ENCODE measurements at regions not wholly inside any gene's neighbourhood (a gene's known extent, or its start where the extent isn't known, plus 50 kb on each side); places are given as distances from the start of the nearest gene placed in this dataset.

DNA sequence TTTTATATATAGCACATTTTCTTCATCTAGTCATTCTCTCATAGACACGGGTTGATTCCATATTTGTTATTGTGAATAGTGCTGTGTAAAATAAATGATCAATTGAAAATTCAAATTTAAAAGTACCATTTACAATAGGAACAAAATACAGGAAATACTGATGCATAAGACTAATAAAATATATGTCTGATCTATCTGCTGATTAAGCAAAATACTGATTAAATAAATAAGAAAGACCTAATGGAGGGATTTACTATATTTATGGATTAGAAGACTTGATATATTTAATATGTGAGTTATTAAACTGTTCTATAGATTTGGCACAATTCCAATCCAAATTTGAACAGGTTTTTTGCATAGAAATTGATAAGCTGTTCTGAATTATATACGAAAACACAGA is 1044.8 kb upstream of the ADGRL2 start:
- no peak for DNase-seq (ENCODE audit: low spot score)
- ATAC-seq (ENCODE audit: insufficient number of reproducible peaks, low FRiP score, low read depth) = no peak
- Histone ChIP-seq H3K4me1 (ENCODE audit: control insufficient read depth in 1 of 2, low read depth in 2 of 2) (no peaks in the 10 kb centered on the region), H3K36me3 (no peaks in the 10 kb centered on the region), H3K27me3 (replicated peaks; ENCODE audit: insufficient read depth) (no peaks in the 10 kb centered on the region), H3K27ac (no peak overlapping the region), H3K9me3 (peaks cover 4% of the 10 kb centered on the region), H3K4me3 (no peak overlapping the region)
- TF ChIP-seq, protein P1, sequence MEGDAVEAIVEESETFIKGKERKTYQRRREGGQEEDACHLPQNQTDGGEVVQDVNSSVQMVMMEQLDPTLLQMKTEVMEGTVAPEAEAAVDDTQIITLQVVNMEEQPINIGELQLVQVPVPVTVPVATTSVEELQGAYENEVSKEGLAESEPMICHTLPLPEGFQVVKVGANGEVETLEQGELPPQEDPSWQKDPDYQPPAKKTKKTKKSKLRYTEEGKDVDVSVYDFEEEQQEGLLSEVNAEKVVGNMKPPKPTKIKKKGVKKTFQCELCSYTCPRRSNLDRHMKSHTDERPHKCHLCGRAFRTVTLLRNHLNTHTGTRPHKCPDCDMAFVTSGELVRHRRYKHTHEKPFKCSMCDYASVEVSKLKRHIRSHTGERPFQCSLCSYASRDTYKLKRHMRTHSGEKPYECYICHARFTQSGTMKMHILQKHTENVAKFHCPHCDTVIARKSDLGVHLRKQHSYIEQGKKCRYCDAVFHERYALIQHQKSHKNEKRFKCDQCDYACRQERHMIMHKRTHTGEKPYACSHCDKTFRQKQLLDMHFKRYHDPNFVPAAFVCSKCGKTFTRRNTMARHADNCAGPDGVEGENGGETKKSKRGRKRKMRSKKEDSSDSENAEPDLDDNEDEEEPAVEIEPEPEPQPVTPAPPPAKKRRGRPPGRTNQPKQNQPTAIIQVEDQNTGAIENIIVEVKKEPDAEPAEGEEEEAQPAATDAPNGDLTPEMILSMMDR (IDR thresholded peaks at IDR 0.05) = no peak

DNA sequence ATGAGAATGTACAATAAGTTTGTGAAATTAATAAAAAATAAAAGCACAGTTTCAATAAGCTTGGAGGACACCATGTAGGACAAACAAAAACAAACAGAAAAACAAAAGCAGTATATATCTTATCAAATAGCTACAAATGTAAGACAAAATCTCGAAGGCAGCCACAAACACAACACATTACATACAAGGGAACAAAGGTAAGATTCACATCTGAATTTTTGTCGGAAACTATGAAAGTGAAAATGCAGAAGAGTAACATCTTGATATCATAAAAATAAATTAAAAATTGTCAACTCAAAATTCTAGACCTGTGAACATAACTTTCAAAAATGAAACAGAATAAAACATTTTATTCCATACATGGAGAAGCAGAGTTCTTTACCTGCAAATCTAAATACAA is 1049.5 kb upstream of the ADGRL2 start:
- TF ChIP-seq, protein P1 (IDR thresholded peaks at IDR 0.05) = no peak
- Histone ChIP-seq H3K36me3 (no peaks in the 10 kb centered on the region), H3K27ac (no peak overlapping the region), H3K9me3 (peaks cover 4% of the 10 kb centered on the region), H3K4me3 (no peak overlapping the region), H3K27me3 (replicated peaks; ENCODE audit: insufficient read depth) (no peaks in the 10 kb centered on the region), H3K4me1 (ENCODE audit: control insufficient read depth in 1 of 2, low read depth in 2 of 2) (no peaks in the 10 kb centered on the region)
- no peak for ATAC-seq (ENCODE audit: insufficient number of reproducible peaks, low FRiP score, low read depth)
- no peak for DNase-seq (ENCODE audit: low spot score)

DNA sequence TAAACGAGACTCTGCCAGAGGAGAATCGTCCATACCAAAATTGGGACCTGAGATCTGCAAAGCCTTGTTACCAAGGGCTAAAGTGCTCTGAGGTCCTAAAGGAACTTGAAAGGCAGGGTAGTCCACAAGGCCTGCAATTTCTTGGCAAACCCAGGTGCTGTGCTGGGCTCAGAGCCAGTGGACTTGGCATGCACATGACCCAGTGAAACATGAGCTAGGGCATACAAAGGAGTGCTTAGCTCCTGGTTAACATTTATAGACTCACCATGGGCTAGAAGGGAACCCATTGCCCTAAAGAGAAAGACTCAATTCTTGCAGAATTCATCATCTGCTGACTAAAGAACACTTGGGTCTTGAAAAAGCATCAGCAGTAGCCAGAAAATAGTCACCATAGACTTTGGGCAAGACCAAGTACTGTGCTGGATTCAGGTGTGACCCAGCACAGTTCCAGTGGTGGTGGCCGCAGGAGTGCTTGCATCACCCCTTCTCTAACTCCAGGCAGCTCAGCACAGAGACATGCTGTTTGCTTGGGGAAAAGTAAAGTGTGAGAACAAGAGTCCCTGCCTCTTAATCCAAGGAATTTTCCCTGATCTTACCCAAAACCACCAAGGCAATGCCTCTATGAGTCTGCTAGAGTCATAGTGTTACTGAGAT is 1069.4 kb upstream of the ADGRL2 start:
- Histone ChIP-seq H3K9me3 (no peaks in the 10 kb centered on the region), H3K4me3 (no peak overlapping the region), H3K27me3 (replicated peaks; ENCODE audit: insufficient read depth) (no peaks in the 10 kb centered on the region), H3K4me1 (ENCODE audit: control insufficient read depth in 1 of 2, low read depth in 2 of 2) (no peaks in the 10 kb centered on the region), H3K36me3 (no peaks in the 10 kb centered on the region), H3K27ac (no peak overlapping the region)
- DNase-seq (ENCODE audit: low spot score) = no peak
- TF ChIP-seq, protein P1 (IDR thresholded peaks at IDR 0.05) = no peak
- ATAC-seq (ENCODE audit: insufficient number of reproducible peaks, low FRiP score, low read depth) = no peak

DNA sequence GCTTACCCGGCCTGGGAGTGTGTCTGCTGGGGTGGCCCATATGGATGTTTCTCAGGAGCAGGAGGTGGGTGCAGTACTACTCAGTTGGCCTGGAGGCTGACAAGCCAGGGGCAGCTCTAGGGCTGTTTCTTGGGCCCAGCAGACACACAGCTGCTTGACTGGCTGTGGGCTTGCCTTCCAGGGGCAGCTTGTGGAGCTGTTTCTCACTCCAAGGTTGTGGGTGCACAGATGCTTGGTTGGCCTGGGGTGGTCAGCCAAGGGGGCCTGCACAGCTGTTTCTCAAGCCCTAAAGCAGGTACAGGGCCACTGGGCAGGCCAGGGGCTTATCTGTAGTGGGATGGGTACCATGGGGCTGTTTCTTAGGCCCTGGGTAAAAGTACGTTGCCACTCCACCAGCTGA is 1078.1 kb upstream of the ADGRL2 start:
- Histone ChIP-seq H3K36me3 (no peaks in the 10 kb centered on the region), H3K4me1 (ENCODE audit: control insufficient read depth in 1 of 2, low read depth in 2 of 2) (no peaks in the 10 kb centered on the region), H3K27me3 (replicated peaks; ENCODE audit: insufficient read depth) (no peaks in the 10 kb centered on the region), H3K27ac (no peak overlapping the region), H3K4me3 (no peak overlapping the region), H3K9me3 (no peaks in the 10 kb centered on the region)
- ATAC-seq (ENCODE audit: insufficient number of reproducible peaks, low FRiP score, low read depth) (no peak), DNase-seq (ENCODE audit: low spot score) (no peak)
- TF ChIP-seq, protein P1 (IDR thresholded peaks at IDR 0.05) = no peak

DNA sequence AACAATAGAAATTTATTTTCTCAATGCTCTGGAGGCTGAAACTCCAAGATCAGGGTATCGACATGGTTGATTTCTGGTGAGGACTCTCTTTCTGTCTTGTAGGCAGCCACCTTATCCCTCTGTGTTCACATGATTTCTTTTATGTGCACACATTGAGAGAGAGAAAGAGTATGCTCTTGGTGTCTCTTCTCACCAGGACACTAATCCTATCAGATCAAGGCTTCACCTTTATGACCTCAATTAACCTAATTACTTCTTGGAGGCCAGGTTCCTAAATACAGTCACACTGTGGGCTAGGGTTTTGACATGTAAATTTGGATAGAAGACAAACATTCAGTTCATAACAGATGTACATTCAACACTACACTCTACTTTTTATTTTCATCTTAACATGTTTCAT is 1094.2 kb upstream of the ADGRL2 start:
- DNase-seq (ENCODE audit: low spot score) (no peak), ATAC-seq (ENCODE audit: insufficient number of reproducible peaks, low FRiP score, low read depth) (no peak)
- no peaks in the 10 kb centered on the region for H3K27me3 ChIP-seq (replicated peaks; ENCODE audit: insufficient read depth)
- TF ChIP-seq, protein P1 (IDR thresholded peaks at IDR 0.05) = no peak
- H3K27ac ChIP-seq = no peak overlapping the region
- no peaks in the 10 kb centered on the region for H3K36me3 ChIP-seq
- no peaks in the 10 kb centered on the region for H3K9me3 ChIP-seq
- no peaks in the 10 kb centered on the region for H3K4me1 ChIP-seq (ENCODE audit: control insufficient read depth in 1 of 2, low read depth in 2 of 2)
- H3K4me3 ChIP-seq = no peak overlapping the region
